ENCODE measurements at regions not wholly inside any gene's neighbourhood (a gene's known extent, or its start where the extent isn't known, plus 50 kb on each side); places are given as distances from the start of the nearest gene placed in this dataset.

DNA sequence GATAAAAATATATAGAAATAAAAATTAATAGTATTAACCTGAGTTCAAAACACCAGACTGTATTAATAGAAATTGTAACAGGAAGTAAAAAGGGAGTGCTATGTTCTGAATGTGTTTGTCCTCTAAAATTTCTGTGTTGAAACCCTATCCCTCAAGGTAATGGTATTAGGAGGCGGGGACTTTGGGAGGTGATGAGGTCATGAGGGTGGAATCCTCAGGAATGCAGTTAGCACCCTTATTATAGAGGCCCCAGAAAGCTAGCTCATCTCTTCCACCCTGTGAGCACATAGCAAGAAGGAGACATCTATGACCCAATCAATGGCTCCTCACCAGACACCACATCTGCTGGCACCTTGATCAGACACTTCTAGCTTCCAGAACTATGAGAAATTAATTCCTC, 124.5 kb downstream of the CMPK2 start:
- intact Hi-C loops (cut with micrococcal nuclease), result no loop called here
- H3K4me3 Mint-ChIP-seq, result no peak overlapping the region
- no peak for ATAC-seq
- no peaks in the 10 kb centered on the region for H3K27me3 ChIP-seq (ENCODE audit: control insufficient read depth in 2 of 2, insufficient read depth in 2 of 2, low read length in 2 of 2)
- H3K36me3 Mint-ChIP-seq, result no peaks in the 10 kb centered on the region
- H3K4me1 ChIP-seq (ENCODE audit: control insufficient read depth in 2 of 2, insufficient read depth in 2 of 2, low read length in 2 of 2), result no peaks in the 10 kb centered on the region
- H3K36me3 ChIP-seq (ENCODE audit: control insufficient read depth in 2 of 3, insufficient read depth in 3 of 3, low read length in 3 of 3), result no peaks in the 10 kb centered on the region
- H3K9me3 Mint-ChIP-seq, result peaks cover 0 to 5% (median 0%) of the 10 kb centered on the region in 11 donors
- no peak overlapping the region for H3K27ac ChIP-seq (ENCODE audit: low read depth, low read length)
- H3K4me3 ChIP-seq (ENCODE audit: low read length), result no peak overlapping the region
- no peaks in the 10 kb centered on the region for H3K9me3 ChIP-seq (ENCODE audit: control insufficient read depth in 2 of 3, low read length in 3 of 3)
- no peak overlapping the region for H3K27ac Mint-ChIP-seq
- ChIA-PET POLR2A (interaction anchor here (0.6 kb wide), 1 partner anchor 1801 kb away, joined by 4 read pairs; no protein-coding TSS in a partner anchor), CTCF (no interaction called here)
- H3K4me1 Mint-ChIP-seq, result no peaks in the 10 kb centered on the region
- no peak for DNase-seq
- peaks cover 6 to 49% (median 30%) of the 10 kb centered on the region in 5 donors for H3K27me3 Mint-ChIP-seq

- Histone ChIP-seq H3K4me3 (ENCODE audit: low read length) (no peak overlapping the region), H3K36me3 (ENCODE audit: control insufficient read depth in 2 of 3, insufficient read depth in 3 of 3, low read length in 3 of 3) (no peaks in the 10 kb centered on the region), H3K4me1 (ENCODE audit: control insufficient read depth in 2 of 2, insufficient read depth in 2 of 2, low read length in 2 of 2) (no peaks in the 10 kb centered on the region), H3K9me3 (ENCODE audit: control insufficient read depth in 2 of 3, low read length in 3 of 3) (no peaks in the 10 kb centered on the region), H3K27ac (ENCODE audit: low read depth, low read length) (no peak overlapping the region), H3K27me3 (ENCODE audit: control insufficient read depth in 2 of 2, insufficient read depth in 2 of 2, low read length in 2 of 2) (no peaks in the 10 kb centered on the region)
- Mint-ChIP-seq H3K4me1 (no peaks in the 10 kb centered on the region), H3K9me3 (peaks cover 0 to 4% (median 0%) of the 10 kb centered on the region in 11 donors), H3K4me3 (no peak overlapping the region), H3K27me3 (peaks cover 6 to 49% (median 38%) of the 10 kb centered on the region in 5 donors), H3K36me3 (no peaks in the 10 kb centered on the region), H3K27ac (no peak overlapping the region)
- ChIA-PET POLR2A (no interaction called here), CTCF (no interaction called here)
- no peak for ATAC-seq
- DNase-seq, result no peak
- intact Hi-C loops (cut with micrococcal nuclease), result no loop called here
Measured at GRCh38 chr2:6744038-6744437, 121.7 kb downstream of the CMPK2 start.

- Histone ChIP-seq H3K4me1 (ENCODE audit: control insufficient read depth in 2 of 2, insufficient read depth in 2 of 2, low read length in 2 of 2) (no peaks in the 10 kb centered on the region), H3K4me3 (ENCODE audit: low read length) (no peak overlapping the region), H3K27ac (ENCODE audit: low read depth, low read length) (no peak overlapping the region), H3K36me3 (ENCODE audit: control insufficient read depth in 2 of 3, insufficient read depth in 3 of 3, low read length in 3 of 3) (no peaks in the 10 kb centered on the region), H3K27me3 (ENCODE audit: control insufficient read depth in 2 of 2, insufficient read depth in 2 of 2, low read length in 2 of 2) (no peaks in the 10 kb centered on the region), H3K9me3 (ENCODE audit: control insufficient read depth in 2 of 3, low read length in 3 of 3) (no peaks in the 10 kb centered on the region)
- intact Hi-C loops (cut with micrococcal nuclease), result no loop called here
- Mint-ChIP-seq H3K9me3 (peaks cover 0 to 4% (median 0%) of the 10 kb centered on the region in 11 donors), H3K27me3 (peaks cover 14 to 59% (median 35%) of the 10 kb centered on the region in 5 donors), H3K27ac (no peak overlapping the region), H3K4me3 (no peak overlapping the region), H3K36me3 (no peaks in the 10 kb centered on the region), H3K4me1 (peaks cover 0 to 2% (median 0%) of the 10 kb centered on the region in 7 donors)
- CTCF ChIA-PET, result no interaction called here
- ATAC-seq, result no peak
- DNase-seq, result no peak
- POLR2A ChIA-PET, result no interaction called here
Measured at GRCh38 chr2:6747433-6747832, 118.3 kb downstream of the CMPK2 start.

- Histone ChIP-seq H3K36me3 (ENCODE audit: control insufficient read depth in 2 of 3, insufficient read depth in 3 of 3, low read length in 3 of 3) (no peaks in the 10 kb centered on the region), H3K27ac (ENCODE audit: low read depth, low read length) (no peak overlapping the region), H3K9me3 (ENCODE audit: control insufficient read depth in 2 of 3, low read length in 3 of 3) (no peaks in the 10 kb centered on the region), H3K27me3 (ENCODE audit: control insufficient read depth in 2 of 2, insufficient read depth in 2 of 2, low read length in 2 of 2) (no peaks in the 10 kb centered on the region), H3K4me1 (ENCODE audit: control insufficient read depth in 2 of 2, insufficient read depth in 2 of 2, low read length in 2 of 2) (no peaks in the 10 kb centered on the region), H3K4me3 (ENCODE audit: low read length) (no peak overlapping the region)
- Mint-ChIP-seq H3K27ac (no peak overlapping the region), H3K4me1 (peaks cover 0 to 2% (median 0%) of the 10 kb centered on the region in 7 donors), H3K9me3 (peaks cover 0 to 4% (median 0%) of the 10 kb centered on the region in 11 donors), H3K4me3 (no peak overlapping the region), H3K27me3 (peaks cover 17 to 60% (median 30%) of the 10 kb centered on the region in 5 donors), H3K36me3 (no peaks in the 10 kb centered on the region)
- CTCF ChIA-PET, result no interaction called here
- DNase-seq (no peak), ATAC-seq (no peak)
- intact Hi-C loops (cut with micrococcal nuclease), result no loop called here
- POLR2A ChIA-PET, result no interaction called here
Measured at GRCh38 chr2:6748406-6749067, 117.2 kb downstream of the CMPK2 start.

GRCh38 chr2:6749962-6750361, 115.7 kb downstream of the CMPK2 start:
- Mint-ChIP-seq H3K4me1 (peaks cover 0 to 2% (median 0%) of the 10 kb centered on the region in 7 donors), H3K27ac (no peak overlapping the region), H3K36me3 (no peaks in the 10 kb centered on the region), H3K4me3 (no peak overlapping the region), H3K9me3 (peaks cover 0 to 3% (median 0%) of the 10 kb centered on the region in 11 donors), H3K27me3 (peaks cover 20 to 56% (median 26%) of the 10 kb centered on the region in 5 donors)
- DNase-seq (no peak), ATAC-seq (no peak)
- Histone ChIP-seq H3K4me1 (ENCODE audit: control insufficient read depth in 2 of 2, insufficient read depth in 2 of 2, low read length in 2 of 2) (no peaks in the 10 kb centered on the region), H3K36me3 (ENCODE audit: control insufficient read depth in 2 of 3, insufficient read depth in 3 of 3, low read length in 3 of 3) (no peaks in the 10 kb centered on the region), H3K4me3 (ENCODE audit: low read length) (no peak overlapping the region), H3K9me3 (ENCODE audit: control insufficient read depth in 2 of 3, low read length in 3 of 3) (no peaks in the 10 kb centered on the region), H3K27me3 (ENCODE audit: control insufficient read depth in 2 of 2, insufficient read depth in 2 of 2, low read length in 2 of 2) (no peaks in the 10 kb centered on the region), H3K27ac (ENCODE audit: low read depth, low read length) (no peak overlapping the region)
- ChIA-PET CTCF (no interaction called here), POLR2A (no interaction called here)
- intact Hi-C loops (cut with micrococcal nuclease), result no loop called here

DNA sequence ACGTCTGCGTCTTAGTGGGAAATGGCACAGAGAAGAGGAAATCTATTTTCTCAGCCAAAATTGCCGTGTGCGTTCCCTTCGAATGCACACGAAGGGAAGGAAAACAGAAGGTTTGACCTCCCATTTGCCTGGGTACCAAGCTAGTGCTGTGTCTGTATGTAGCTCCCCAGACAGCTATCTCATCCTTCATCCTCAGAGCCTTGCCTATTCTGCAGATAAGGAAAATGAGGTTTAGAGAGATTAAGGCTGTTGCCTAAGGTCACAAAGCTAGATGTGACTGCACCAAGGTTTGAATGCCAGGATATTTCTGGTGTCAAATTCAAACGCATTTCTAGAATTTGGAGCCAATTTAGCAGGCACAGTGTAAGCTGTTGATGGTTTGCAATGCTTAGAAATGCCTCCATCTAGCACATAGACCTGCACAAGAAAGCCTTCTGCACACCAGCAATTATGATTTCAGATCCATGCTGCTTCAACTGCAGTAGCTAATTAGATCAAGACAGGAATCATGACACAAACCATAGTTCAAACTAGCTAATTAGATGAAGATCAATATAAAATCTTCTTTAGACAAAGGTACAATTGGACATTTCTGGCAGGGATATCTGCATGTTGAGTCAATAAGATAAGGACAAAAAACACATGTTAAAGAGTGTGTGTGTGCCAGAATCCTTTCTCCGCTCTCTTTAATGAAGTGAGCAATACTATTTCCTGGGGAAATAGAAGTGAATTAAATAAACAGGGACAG, 115.1 kb downstream of the CMPK2 start:
- Histone ChIP-seq H3K27me3 (ENCODE audit: control insufficient read depth in 2 of 2, insufficient read depth in 2 of 2, low read length in 2 of 2) (no peaks in the 10 kb centered on the region), H3K27ac (ENCODE audit: low read depth, low read length) (no peak overlapping the region), H3K4me3 (ENCODE audit: low read length) (no peak overlapping the region), H3K9me3 (ENCODE audit: control insufficient read depth in 2 of 3, low read length in 3 of 3) (no peaks in the 10 kb centered on the region), H3K36me3 (ENCODE audit: control insufficient read depth in 2 of 3, insufficient read depth in 3 of 3, low read length in 3 of 3) (no peaks in the 10 kb centered on the region), H3K4me1 (ENCODE audit: control insufficient read depth in 2 of 2, insufficient read depth in 2 of 2, low read length in 2 of 2) (no peaks in the 10 kb centered on the region)
- no peak for ATAC-seq
- ChIA-PET CTCF (no interaction called here), POLR2A (no interaction called here)
- peaks cover 0 to 3% (median 0%) of the 10 kb centered on the region in 11 donors for H3K9me3 Mint-ChIP-seq
- DNase-seq, result no peak
- peaks cover 17 to 53% (median 26%) of the 10 kb centered on the region in 5 donors for H3K27me3 Mint-ChIP-seq
- H3K4me1 Mint-ChIP-seq, result peaks cover 0 to 2% (median 0%) of the 10 kb centered on the region in 7 donors
- no peak overlapping the region for H3K27ac Mint-ChIP-seq
- H3K4me3 Mint-ChIP-seq, result no peak overlapping the region
- intact Hi-C loops (cut with micrococcal nuclease), result no loop called here
- H3K36me3 Mint-ChIP-seq, result no peaks in the 10 kb centered on the region

DNA sequence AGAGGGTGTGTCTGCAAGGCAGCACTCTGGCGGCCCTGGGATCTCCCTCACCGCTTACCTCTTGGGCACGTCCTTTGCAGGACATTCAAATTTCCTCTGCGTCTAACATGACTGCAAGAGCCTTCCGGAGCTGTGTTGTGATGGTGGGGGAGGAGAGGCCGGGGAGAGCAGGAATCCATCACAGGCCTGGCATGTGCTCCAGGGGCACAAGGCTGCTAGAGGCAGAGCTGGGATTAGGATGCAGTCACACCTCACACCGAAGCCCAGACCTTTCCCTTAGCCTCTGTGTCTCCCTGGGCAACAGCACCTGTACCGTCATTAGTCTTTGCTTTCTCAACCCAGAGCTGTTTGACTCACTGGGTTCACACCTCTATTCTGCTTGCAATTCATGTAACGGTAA, 111.3 kb downstream of the CMPK2 start:
- Histone ChIP-seq H3K36me3 (ENCODE audit: control insufficient read depth in 2 of 3, insufficient read depth in 3 of 3, low read length in 3 of 3) (no peaks in the 10 kb centered on the region), H3K4me3 (ENCODE audit: low read length) (no peak overlapping the region), H3K27ac (ENCODE audit: low read depth, low read length) (no peak overlapping the region), H3K4me1 (ENCODE audit: control insufficient read depth in 2 of 2, insufficient read depth in 2 of 2, low read length in 2 of 2) (no peaks in the 10 kb centered on the region), H3K9me3 (ENCODE audit: control insufficient read depth in 2 of 3, low read length in 3 of 3) (no peaks in the 10 kb centered on the region), H3K27me3 (ENCODE audit: control insufficient read depth in 2 of 2, insufficient read depth in 2 of 2, low read length in 2 of 2) (no peaks in the 10 kb centered on the region)
- CTCF ChIA-PET, result no interaction called here
- H3K4me1 Mint-ChIP-seq, result peaks cover 0 to 2% (median 0%) of the 10 kb centered on the region in 7 donors
- H3K4me3 Mint-ChIP-seq, result no peak overlapping the region
- H3K27ac Mint-ChIP-seq, result no peak overlapping the region
- POLR2A ChIA-PET, result no interaction called here
- ATAC-seq (no peak), DNase-seq (no peak)
- no peaks in the 10 kb centered on the region for H3K9me3 Mint-ChIP-seq
- H3K27me3 Mint-ChIP-seq, result peaks cover 5 to 34% (median 22%) of the 10 kb centered on the region in 5 donors
- intact Hi-C loops (cut with micrococcal nuclease), result no loop called here
- no peaks in the 10 kb centered on the region for H3K36me3 Mint-ChIP-seq
